Hematopoietic multipotent progenitor cell treated with erythropoietin and hydrocortisone succinate and interleukin-3 and kit ligand, for 6 days (in vitro differentiated cells): ENCODE measurements at regions not wholly inside any gene's neighbourhood (a gene's known extent, or its start where the extent isn't known, plus 50 kb on each side); places are given as distances from the start of the nearest gene placed in this dataset.

ENCODE experiments used
- DNase-seq: peaks from one replicate; pipeline ENCODE4 v3.0.0-alpha.2; 2015

GRCh38 chr10:59550061-59550460, 159.6 kb downstream of the SLC16A9 start:
- no peak for DNase-seq

DNA sequence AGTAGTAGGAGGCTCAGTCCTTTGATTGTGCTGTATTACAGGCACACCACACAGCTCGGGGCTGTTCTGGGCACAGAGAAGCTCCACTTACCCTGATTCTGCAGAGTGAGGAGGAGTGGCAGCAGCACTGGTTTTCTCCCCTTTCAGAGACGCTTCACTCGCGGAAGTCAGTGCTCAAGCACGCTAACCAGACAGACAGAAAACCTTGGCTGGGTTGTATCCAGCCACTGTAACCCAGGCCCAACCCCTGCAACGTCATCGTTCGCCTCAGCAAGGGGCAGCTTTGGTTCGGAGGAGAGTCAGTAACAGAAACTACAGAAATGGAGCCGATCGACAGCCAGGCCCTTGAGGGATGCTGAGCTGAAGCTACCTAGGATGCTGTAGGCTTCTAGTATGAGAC, 171.0 kb downstream of the SLC16A9 start:
- DNase-seq, result no peak

DNA sequence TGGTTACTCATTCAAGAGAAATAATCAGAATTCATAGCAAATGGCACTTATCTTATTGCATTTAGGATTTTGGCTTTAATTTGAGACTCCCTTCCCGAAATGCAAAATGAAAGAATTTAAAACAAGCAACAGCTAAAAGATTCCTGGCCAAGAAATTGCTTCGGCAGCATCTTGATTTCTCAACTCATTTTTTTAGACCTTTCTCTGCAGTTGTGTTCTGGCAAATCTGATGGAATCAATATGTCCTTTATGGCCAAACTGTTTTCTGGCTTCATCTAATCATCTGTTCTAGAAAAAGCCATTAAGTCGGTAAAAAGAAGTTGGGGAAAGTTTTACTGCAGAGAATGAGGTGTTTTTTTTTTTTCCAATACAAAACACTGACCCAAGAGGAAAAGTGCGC, 172.1 kb downstream of the SLC16A9 start:
- DNase-seq, result no peak

DNA sequence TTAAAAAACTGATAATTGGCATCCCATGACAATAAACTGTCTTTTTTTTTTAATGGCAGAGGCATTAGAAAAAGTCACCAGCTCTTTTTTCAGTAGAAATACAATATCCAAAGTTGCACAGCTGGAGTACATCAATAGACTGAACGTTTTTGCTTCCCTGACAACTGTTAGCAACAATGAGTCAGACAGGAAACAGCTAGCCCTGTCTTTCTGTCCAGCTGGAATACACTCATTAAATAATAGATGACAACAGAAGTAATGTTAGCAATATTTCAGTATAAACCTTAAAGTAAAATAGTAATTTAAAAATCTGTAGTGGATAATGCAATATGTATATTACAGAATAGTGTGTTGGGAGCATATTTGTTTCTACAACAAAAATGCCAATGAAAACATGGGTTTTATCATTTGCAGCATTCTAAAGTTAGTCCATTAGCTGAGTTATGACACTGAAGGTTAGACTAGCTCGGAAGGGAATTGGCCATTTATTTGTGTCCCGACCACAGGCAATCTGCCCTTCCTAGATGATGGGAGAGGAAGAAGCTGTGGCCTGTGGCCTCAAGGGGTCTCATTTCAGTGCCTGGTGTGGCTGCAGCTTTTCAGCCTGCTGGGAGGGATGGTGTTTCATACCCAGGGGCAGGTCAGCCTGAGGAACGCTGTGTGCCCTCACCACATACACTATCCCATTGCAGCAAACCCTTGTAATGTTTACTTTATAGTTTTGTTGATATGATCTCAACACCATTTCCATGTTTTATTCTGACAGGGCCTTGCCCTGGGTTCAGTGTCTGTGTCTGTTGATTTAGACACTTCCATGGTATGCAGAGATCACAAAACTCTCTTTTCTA, 173.3 kb downstream of the SLC16A9 start:
- peak; percentile 1 for DNase-seq

DNA sequence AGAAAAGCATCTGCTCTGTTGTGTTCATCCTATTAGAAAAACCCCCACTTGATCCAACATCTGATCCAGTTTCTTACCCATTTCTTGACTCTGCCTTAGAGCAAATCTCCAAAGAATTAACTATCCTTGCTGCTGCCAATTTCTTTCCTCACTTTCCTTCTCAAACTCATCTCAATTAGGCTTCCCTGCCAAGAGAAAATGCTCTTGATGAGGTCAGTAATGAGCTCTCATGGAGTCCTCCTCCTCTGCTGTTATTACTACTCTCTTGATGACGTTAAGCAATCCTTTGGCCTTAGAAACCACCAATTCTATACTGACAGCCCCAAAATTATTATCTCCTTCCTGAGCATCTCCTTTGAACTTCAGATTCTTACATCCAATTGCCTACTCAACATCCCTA, 162.0 kb upstream of the FAM13C start:
- no peak for DNase-seq

DNA sequence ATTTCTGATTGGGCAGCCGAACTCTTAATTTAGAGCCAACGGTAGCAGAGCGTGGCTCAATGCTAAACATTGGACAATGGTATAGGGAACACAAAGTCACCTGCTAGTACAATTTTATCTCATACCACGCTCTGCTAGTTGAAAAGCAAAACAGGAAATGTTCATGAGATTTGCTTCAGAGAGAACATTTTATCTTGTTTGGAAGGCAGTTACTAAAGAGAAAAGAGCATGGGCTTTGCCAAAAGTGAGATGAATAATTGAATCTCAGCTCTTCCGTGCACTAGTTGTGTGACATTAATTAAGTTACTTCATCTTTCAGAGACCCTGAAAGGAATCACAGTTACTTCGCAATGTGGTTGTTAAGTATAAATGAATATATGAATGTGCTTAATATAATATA, 161.5 kb upstream of the FAM13C start:
- DNase-seq, result no peak

GRCh38 chr10:59517996-59518395, 155.6 kb upstream of the FAM13C start:
- no peak for DNase-seq

DNA sequence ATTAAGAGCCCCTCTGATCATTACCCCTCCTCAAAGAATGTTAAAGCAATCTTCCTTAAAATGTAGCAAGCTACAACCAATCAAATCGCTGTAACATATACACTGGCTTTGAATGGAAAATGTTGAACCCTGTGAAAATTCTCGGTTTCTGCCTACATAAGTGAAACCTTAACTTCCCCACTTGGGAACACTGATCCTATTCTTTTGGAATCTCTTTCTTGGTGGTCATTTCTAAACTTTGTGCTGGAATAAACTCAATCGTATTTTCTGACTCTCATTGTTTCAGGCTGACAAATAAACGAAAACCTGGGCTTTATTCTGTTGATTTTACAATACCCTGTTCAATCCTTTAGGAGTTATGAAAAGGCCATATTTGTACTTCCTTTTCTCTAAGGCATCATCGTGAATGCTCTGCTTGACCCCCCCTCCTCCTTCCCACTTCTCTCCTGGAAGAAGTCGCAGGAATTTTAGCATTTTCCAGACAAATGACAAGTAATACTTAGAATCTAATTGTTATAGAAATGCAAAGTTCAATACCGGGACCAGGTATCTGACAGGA, 155.1 kb upstream of the FAM13C start:
- no peak for DNase-seq

GRCh38 chr10:59513558-59513957, 151.2 kb upstream of the FAM13C start:
- DNase-seq, result no peak

DNA sequence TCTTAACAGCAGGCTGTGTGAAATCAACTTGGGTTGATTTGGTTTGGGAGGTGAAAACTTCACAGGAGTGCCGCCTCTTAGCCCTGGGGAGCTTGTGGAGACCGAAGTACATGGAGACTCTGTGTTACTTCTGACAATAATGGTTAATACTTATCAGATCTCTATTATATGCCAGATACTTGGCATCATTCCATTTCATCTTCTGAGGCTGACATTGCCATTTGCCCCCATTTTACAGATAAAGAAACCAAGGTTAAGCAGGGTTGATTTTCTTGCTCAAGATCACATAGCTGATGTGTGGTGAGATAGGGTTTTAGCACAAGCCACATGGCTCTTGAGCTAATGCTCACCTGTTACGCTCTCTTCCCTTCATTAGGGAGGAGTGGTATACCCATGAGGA, 150.6 kb upstream of the FAM13C start:
- no peak for DNase-seq

DNA sequence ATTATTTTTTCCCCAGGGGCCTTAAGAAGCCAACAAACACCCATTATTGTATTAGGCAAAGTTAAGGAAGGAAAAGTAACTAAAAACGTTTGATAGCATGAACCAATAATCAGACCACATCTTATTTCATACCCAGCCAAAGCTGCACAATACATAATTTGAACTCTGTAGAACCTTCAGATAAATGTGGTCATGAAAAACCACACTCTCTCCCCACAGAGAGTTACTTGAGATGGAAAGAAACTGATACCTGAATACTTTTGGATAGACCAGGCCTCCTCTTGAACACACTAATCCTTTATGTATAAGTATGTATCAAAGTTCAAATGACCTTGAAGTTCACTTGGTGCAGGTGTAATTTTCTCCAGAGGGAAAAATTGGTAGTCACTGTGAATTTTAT, 146.6 kb upstream of the FAM13C start:
- DNase-seq, result no peak

GRCh38 chr10:59508296-59508695, 145.9 kb upstream of the FAM13C start:
- DNase-seq, result no peak

GRCh38 chr10:59505926-59506325, 143.6 kb upstream of the FAM13C start:
- DNase-seq, result no peak

DNA sequence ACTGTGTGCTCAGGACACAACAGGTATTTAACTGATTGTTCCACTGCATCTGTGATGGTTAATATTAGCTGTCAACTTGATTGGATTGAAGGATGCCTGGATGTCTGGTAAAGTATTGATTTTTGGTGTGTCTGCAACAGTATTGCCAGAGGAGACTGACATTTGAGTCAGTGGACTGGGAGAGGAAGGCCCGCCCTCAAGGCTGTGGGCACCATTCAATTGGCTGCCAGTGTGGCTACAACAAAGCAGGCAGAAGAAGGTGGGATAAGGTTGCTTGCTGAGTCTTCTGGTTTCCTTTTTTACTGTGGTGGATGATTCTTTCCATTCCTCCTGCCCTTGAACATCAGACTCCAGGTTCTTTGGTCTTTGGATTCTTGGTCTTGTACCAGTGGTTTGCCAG, 137.1 kb upstream of the FAM13C start:
- no peak for DNase-seq

GRCh38 chr10:59493017-59493416, 130.7 kb upstream of the FAM13C start:
- no peak for DNase-seq

DNA sequence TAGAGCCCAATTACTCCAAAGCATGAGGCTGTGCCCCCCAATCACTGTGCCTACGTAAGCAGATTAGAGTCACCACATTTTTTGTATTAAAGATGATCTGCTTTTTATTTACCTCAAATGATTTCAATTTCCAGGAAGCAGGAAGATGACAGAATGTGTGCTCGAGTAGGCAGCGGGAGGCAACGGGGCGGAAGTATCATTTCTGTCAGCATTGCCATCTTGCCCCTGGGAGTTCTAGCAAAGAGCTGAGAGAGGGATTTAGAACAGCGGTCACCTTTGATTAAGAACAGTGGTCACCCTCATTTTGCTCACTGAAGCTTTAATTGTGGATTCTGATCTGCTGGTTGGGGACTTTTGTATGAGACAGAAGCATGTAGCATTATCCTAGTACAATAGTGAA, 117.1 kb upstream of the FAM13C start:
- no peak for DNase-seq

GRCh38 chr10:59470570-59470969, 108.2 kb upstream of the FAM13C start:
- no peak for DNase-seq

DNA sequence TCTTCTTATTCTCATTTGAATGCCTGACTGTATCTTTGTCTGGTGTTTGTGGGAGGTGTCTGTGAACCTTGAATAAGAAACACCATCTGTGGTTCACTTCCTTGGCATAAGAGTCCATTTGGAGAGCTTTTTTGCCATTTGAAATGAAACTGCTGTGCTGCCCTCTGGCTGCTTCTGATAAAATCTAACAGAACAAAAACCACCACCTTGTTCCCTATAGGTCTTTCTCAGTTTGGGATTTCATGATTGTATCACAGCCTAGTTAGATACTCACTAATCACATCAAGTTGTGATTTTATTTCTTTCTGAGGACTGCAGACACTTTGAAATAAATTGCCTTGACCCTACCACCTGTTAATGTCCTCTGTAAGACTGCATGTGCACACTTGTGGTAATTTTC, 102.7 kb upstream of the FAM13C start:
- DNase-seq, result no peak

DNA sequence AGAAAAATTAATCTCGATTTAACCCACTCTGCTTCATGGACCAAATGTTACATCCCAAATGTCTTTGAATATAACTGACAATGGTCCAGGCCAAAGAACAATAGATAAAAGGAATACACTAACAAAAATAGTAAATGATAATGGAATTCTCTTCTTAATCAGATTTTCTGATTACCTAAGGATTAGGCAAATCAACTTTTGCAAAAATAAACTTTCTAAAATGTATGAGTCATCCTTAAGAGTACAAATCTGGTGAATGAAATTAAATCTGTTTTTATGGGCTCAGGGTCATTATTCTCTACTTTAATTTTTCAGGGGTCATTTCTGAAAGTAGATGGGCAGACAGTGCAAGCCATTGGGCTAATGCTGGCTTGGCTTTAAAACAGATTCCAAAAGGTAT, 102.1 kb upstream of the FAM13C start:
- no peak for DNase-seq

- DNase-seq, result no peak
These were observed 101.6 kb upstream of the FAM13C start for GRCh38 chr10:59463909-59464308.

DNA sequence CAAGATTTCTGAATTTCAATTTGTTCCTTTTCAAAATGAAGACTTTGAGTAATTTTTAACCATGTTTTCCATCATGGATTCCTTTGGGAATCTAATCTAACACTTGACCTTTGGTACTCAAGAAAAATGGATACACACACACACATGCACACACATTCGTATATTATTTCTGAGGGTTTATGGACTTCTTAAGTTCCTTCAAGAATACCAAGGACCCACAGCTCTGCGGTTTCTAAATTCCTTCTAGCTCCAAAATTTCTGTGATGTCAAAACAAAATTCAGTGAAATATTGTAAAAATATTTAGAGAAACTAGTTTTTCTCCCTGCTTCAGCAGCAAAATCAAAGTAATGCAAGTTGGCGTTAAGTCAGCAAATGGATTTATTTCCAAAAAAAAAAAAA, 98.3 kb upstream of the FAM13C start:
- DNase-seq, result no peak

DNA sequence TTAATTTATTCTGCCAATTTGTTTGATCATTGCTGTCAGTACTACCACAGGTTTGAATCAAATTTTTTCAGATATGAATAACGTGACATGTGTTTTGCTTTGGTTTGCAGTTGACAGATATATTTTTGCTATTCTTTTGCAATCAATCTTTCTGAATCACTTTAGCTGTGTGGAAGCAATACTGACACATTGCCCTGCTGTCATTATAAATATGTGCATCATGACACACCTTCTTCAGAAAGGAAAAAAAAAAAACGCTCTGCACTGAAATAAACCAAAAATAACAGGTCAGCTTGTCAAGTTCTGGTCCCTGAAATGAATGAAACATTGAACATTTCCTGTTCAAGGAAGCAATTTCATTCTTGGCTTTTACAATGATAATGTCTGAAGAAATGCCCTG, 93.8 kb upstream of the FAM13C start:
- DNase-seq, result no peak

DNA sequence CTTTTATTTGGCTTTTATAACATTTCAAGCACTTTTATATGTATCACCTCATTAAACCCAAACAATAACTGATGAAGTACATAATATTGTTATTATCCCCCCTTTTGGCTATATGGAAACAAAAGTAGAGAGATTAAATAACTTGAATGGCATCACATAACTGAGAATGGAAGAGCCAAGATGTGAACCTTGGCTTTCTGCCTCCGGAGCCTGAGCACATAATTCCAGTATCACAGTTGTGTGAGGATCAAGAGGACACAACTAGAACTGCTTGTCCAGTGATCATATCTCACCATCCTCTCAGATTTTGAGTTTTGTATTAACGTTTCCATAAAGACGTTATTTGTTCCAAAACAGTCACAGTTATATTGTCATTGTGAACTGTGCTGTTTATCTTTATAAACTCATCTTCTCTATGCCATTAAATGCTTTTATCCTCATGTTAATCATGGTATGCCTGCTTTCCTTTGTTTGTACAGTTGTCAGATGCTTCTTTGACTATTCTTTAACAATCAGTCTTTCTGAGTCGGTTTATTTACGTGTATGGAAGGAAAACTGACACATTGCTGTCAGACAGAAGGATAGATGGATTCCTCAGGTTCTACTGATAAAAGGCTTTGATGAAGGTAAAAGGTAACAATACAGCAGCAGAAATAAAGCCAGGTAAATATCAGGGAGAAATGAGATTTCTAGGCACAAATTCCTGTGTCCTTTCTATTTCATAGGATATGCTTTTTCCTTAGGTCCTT, 92.0 kb upstream of the FAM13C start:
- DNase-seq, result no peak

DNA sequence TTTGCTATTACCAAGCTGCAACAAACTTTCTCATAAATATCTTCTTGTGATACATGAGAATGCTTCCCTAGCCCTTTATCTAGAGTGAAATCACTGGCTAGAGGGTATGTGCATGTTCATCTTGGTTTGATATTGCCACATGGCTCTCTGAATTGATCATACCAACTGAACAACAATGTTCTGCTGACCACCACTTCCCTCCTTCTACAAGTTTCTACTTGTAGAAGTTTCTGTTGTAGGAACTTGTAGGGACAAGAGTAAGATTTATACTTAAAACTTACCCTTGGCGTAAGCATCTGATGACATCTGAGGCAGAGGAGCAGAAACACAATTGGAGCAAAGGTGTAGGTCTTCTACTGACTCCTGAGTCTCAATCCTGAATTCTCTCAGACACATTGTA, 86.3 kb upstream of the FAM13C start:
- DNase-seq, result no peak
